DND-41 (cell line): ENCODE measurements at regions not wholly inside any gene's neighbourhood (a gene's known extent, or its start where the extent isn't known, plus 50 kb on each side); places are given as distances from the start of the nearest gene placed in this dataset.

Experiments
- CTCF ChIP-seq: IDR thresholded peaks from 2 replicates; pipeline ENCODE4 v1.5.1; 2012; ENCODE audit warnings: borderline replicate concordance, low read length, moderate library complexity, mild to moderate bottlenecking; ENCODE audit not compliant: poor library complexity, severe bottlenecking; ENCODE audit errors: extremely low read depth
- EZH2 ChIP-seq: IDR thresholded peaks from 3 replicates; pipeline ENCODE4 v1.6.1; 2012; ENCODE audit warnings: borderline replicate concordance, low read depth, mild to moderate bottlenecking, moderate library complexity, low read length, inconsistent platforms; ENCODE audit not compliant: severe bottlenecking

- no peak for TF ChIP-seq CTCF
- TF ChIP-seq EZH2, result no peak
Measured at GRCh38 chrX:97882306-97882705, 998.6 kb downstream of the RPA4 start.
